HT1080 (cell line): ENCODE measurements at regions not wholly inside any gene's neighbourhood (a gene's known extent, or its start where the extent isn't known, plus 50 kb on each side); places are given as distances from the start of the nearest gene placed in this dataset.
"Not testable (repeated sequence)": the region's sequence is repeated elsewhere in the genome, so short reads cannot be mapped to it uniquely, and the experiment has no call there.

ENCODE experiments used
- DNase-seq: peaks from one replicate; pipeline ENCODE4 v3.0.0-alpha.2; 2015; ENCODE audit warnings: low read depth

GRCh38 chr5:85994653-85995052 lies 623.1 kb upstream of the COX7C start:
- DNase-seq: not testable (repeated sequence)

- no peak for DNase-seq
Measured at GRCh38 chr5:85998656-85999055, 619.1 kb upstream of the COX7C start.

GRCh38 chr5:86008293-86008692 lies 609.4 kb upstream of the COX7C start:
- no peak for DNase-seq

- DNase-seq: no peak
Measured at GRCh38 chr5:86008704-86009103, 609.0 kb upstream of the COX7C start.

GRCh38 chr5:86011937-86012336 lies 605.8 kb upstream of the COX7C start:
- no peak for DNase-seq

- DNase-seq: no peak
Measured at GRCh38 chr5:86029308-86029707, 588.4 kb upstream of the COX7C start.

- DNase-seq: no peak
Measured at GRCh38 chr5:86030753-86031152, 587.0 kb upstream of the COX7C start.

GRCh38 chr5:86038566-86038965 lies 579.2 kb upstream of the COX7C start:
- no peak for DNase-seq

GRCh38 chr5:86039351-86039750 lies 578.4 kb upstream of the COX7C start:
- DNase-seq: no peak

GRCh38 chr5:86070719-86071118 lies 547.0 kb upstream of the COX7C start:
- no peak for DNase-seq

- no peak for DNase-seq
Measured at GRCh38 chr5:86074297-86074696, 543.4 kb upstream of the COX7C start.

- DNase-seq: no peak
Measured at GRCh38 chr5:86075139-86075538, 542.6 kb upstream of the COX7C start.

- DNase-seq: no peak
Measured at GRCh38 chr5:86095092-86095491, 522.6 kb upstream of the COX7C start.

- no peak for DNase-seq
Measured at GRCh38 chr5:86101966-86102365, 515.8 kb upstream of the COX7C start.

- DNase-seq: no peak
Measured at GRCh38 chr5:86108825-86109224, 508.9 kb upstream of the COX7C start.

GRCh38 chr5:86112249-86112648 lies 505.5 kb upstream of the COX7C start:
- no peak for DNase-seq

GRCh38 chr5:86115164-86115563 lies 502.6 kb upstream of the COX7C start:
- DNase-seq: no peak

- no peak for DNase-seq
Measured at GRCh38 chr5:86118542-86118941, 499.2 kb upstream of the COX7C start.

- no peak for DNase-seq
Measured at GRCh38 chr5:86124333-86124732, 493.4 kb upstream of the COX7C start.

GRCh38 chr5:86125731-86126601 lies 491.8 kb upstream of the COX7C start:
- DNase-seq: no peak

GRCh38 chr5:86127696-86128095 lies 490.0 kb upstream of the COX7C start:
- DNase-seq: no peak

- DNase-seq: no peak
Measured at GRCh38 chr5:86129009-86129408, 488.7 kb upstream of the COX7C start.

GRCh38 chr5:86137297-86137696 lies 480.4 kb upstream of the COX7C start:
- no peak for DNase-seq
